ENCODE measurements at regions not wholly inside any gene's neighbourhood (a gene's known extent, or its start where the extent isn't known, plus 50 kb on each side); places are given as distances from the start of the nearest gene placed in this dataset.

DNA sequence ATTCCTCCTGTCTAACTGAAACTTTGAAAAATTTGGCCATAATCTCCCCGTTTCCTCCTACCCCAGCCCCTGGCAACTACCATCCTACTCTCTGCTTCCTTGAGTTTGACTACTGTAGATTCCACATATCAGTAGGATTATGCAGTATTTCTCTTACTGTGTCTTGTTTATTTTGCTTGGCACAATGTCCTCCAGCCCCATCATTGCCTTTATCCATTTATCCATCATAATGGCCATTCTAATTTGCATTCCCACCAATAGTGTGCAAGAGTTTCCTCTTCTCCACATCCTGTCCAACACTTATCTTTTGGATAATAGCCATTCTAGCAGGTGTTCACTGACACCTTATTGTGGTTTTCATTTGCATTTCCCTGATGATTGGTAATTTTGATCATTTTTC lies 202.3 kb downstream of the THBS2 start:
- no peak overlapping the region for H3K4me3 ChIP-seq (ENCODE audit: low read length)
- TF ChIP-seq, protein P1, sequence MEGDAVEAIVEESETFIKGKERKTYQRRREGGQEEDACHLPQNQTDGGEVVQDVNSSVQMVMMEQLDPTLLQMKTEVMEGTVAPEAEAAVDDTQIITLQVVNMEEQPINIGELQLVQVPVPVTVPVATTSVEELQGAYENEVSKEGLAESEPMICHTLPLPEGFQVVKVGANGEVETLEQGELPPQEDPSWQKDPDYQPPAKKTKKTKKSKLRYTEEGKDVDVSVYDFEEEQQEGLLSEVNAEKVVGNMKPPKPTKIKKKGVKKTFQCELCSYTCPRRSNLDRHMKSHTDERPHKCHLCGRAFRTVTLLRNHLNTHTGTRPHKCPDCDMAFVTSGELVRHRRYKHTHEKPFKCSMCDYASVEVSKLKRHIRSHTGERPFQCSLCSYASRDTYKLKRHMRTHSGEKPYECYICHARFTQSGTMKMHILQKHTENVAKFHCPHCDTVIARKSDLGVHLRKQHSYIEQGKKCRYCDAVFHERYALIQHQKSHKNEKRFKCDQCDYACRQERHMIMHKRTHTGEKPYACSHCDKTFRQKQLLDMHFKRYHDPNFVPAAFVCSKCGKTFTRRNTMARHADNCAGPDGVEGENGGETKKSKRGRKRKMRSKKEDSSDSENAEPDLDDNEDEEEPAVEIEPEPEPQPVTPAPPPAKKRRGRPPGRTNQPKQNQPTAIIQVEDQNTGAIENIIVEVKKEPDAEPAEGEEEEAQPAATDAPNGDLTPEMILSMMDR (IDR thresholded peaks at IDR 0.05; ENCODE audit: insufficient read depth, low read depth, low read length, missing control alignments) = no peak
- no peak for DNase-seq (ENCODE audit: low read depth)

DNA sequence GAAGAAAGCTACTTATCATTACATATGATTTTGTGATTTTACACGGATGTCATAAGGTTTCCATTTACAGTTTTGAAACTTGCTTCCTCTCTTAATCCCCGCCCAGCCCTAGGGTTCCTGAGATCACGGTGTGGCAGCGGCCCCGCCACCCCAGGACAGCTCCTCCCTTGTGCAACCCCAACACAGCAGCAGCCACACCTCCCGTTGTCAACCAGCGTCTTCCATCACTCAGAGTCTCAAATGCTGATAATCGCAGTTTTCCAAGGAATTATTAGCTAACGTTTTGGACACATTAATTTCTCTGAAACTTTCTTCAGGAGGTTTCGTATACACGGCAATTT lies 204.8 kb downstream of the THBS2 start:
- DNase-seq (ENCODE audit: low read depth) = no peak
- no peak overlapping the region for H3K4me3 ChIP-seq (ENCODE audit: low read length)

DNA sequence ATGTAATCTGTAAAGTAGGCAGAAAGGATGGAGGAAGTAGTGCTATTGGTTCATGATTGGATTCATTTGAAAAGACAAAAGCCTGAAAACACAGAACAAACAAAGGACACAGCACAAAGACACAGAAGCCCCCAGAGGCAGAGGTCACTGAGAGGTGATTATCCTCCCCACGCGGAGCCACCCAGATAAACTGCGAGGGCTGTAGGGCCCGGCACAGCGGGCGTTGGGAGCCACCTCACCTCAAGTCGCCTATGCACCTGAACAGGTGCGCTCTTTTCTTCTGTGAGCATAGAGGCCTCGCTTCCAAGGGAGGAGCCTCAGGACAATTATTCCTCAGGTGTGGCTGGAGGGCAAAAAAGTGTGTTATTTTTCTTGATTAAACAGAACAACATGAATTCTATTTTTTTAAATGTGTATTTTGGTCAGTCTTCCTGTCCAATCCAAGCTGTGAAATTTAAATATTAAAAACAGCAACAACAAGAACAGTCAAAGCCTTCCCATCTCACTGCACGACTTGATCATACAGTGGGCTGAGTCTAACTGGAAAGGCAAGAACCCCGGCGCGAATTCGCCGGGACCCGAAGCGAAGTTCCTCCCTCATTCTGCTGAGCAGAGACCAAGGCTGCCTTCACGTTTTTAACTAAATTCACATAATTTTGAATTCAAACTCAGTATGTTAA lies 205.3 kb downstream of the THBS2 start:
- no peak overlapping the region for H3K4me3 ChIP-seq (ENCODE audit: low read length)
- TF ChIP-seq, protein P1 (IDR thresholded peaks at IDR 0.05; ENCODE audit: insufficient read depth, low read depth, low read length, missing control alignments) = no peak
- no peak for DNase-seq (ENCODE audit: low read depth)

More for the DNA sequence above, 204.8 kb downstream of the THBS2 start:
- TF ChIP-seq, protein P1 (IDR thresholded peaks at IDR 0.05; ENCODE audit: insufficient read depth, low read depth, low read length, missing control alignments) = no peak

DNA sequence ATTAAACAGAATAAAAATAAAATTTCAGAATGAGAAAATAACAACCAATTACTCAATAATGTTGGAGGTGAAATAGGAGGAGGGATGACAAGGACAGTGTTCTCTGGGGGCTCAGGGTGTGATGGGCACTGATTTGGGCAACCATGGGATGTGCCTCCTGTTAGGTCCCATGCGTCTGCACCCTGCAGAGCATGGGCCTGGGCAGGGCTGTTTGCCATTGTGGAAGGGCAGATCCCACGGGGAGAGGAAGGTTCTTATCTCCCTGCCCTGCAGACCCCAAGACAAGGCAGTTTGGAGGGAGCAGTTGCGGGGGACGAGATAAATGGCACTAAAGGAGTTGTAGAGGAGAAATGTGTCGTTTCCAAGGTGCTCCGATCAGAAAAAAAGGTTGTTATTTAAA lies 206.3 kb downstream of the THBS2 start:
- DNase-seq (ENCODE audit: low read depth) = no peak
- TF ChIP-seq, protein P1 (IDR thresholded peaks at IDR 0.05; ENCODE audit: insufficient read depth, low read depth, low read length, missing control alignments) = no peak

DNA sequence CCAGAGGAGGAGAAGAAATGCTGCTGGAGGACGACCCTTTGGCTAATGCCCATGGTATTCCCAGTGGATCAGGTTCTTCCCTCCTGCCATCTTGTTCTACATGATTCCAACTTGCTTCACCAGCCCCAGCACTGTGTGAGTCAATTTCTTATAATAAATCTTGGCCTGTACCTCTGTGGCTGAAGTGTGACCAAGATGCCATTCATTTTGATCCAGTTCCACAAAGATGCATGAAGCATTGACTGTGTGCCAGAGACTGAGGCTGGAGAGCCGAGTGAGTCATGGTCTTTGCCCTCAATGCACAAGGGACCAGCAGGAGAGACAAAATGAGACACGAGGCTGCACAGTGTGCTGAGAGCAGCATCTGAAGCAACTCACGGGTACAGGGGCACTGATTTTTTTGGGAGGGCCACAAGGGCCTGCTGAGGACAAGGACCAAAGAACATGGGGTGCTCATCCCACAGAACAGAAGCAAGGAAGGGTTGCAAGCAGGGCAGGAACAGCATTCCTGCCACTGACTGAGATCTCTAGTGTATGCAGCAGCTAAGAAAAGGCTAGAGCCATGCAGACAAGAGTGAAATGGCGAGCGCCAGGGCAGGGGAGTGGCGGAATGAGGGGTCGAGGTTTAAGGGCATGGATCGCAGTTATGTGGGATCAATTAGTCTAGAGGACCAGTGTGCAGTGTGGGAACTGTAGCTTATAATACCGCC lies 207.0 kb downstream of the THBS2 start:
- no peak overlapping the region for H3K4me3 ChIP-seq (ENCODE audit: low read length)
- TF ChIP-seq, protein P1 (IDR thresholded peaks at IDR 0.05; ENCODE audit: insufficient read depth, low read depth, low read length, missing control alignments) = no peak
- peak; percentile 6 for DNase-seq (ENCODE audit: low read depth)

More for the DNA sequence above, 206.3 kb downstream of the THBS2 start:
- no peak overlapping the region for H3K4me3 ChIP-seq (ENCODE audit: low read length)

DNA sequence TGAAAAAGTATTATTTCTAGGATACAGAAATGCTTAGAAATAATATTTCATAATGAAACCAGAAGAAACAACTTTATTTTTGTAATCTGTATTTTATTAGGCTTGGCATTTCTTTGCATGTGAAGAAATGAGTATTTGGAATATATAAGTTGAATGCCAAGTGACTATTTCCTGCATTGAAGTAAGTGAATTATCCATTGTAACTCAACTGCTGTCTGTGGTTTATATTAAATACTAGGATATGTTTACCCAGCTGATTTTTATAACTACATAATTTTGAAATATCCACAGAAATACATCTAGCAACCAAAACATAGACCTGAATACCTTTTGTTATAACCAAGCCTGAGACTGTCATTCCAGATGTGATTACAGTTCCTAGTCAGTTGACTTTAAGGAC lies 207.6 kb downstream of the THBS2 start:
- no peak overlapping the region for H3K4me3 ChIP-seq (ENCODE audit: low read length)
- DNase-seq (ENCODE audit: low read depth) = no peak
- TF ChIP-seq, protein P1 (IDR thresholded peaks at IDR 0.05; ENCODE audit: insufficient read depth, low read depth, low read length, missing control alignments) = no peak

Data from epithelial cell of esophagus (primary cell).